Mucosa of rectum (tissue), 2 donors: ENCODE measurements at regions not wholly inside any gene's neighbourhood (a gene's known extent, or its start where the extent isn't known, plus 50 kb on each side); places are given as distances from the start of the nearest gene placed in this dataset.
"Not testable (repeated sequence)": the region's sequence is repeated elsewhere in the genome, so short reads cannot be mapped to it uniquely, and the experiment has no call there.

Experiments
- H3K27ac ChIP-seq, 2 donors: one replicate each; pipeline ENCODE4 v1.7.0; 2013; ENCODE audit warnings: inconsistent platforms in 2 of 2, low read depth in 2 of 2, low read length in 2 of 2
- H3K27me3 ChIP-seq, 2 donors: one replicate each; pipeline ENCODE4 v1.7.0; 2013; ENCODE audit warnings: low read length in 2 of 2; ENCODE audit not compliant: control insufficient read depth in 2 of 2, insufficient read depth in 2 of 2
- H3K36me3 ChIP-seq, 2 donors: one replicate each; pipeline ENCODE4 v1.7.0; 2013; ENCODE audit warnings: low read length in 2 of 2; ENCODE audit not compliant: control insufficient read depth in 2 of 2, insufficient read depth in 2 of 2
- H3K4me1 ChIP-seq, 2 donors: one replicate each; pipeline ENCODE4 v1.7.0; 2013; ENCODE audit warnings: low read length in 2 of 2, mild to moderate bottlenecking in 1 of 2; ENCODE audit not compliant: control insufficient read depth in 2 of 2, insufficient read depth in 2 of 2
- H3K4me3 ChIP-seq, 2 donors: one replicate each; pipeline ENCODE4 v1.7.0; 2013; ENCODE audit warnings: low read length in 2 of 2
- H3K9ac ChIP-seq, 2 donors: one replicate each; pipeline ENCODE4 v1.7.0; 2013; ENCODE audit warnings: low read length in 2 of 2, low read depth in 1 of 2, mild to moderate bottlenecking in 1 of 2
- H3K9me3 ChIP-seq, 2 donors: one replicate each; pipeline ENCODE4 v1.7.0; 2013; ENCODE audit warnings: low read length in 2 of 2; ENCODE audit not compliant: control insufficient read depth in 2 of 2
- donor health status: healthy.
- donor health status: Normal muscosa, but diverticular disease.

GRCh38 chr3:153221748-153222162 lies 59.7 kb downstream of the RAP2B start:
- Histone ChIP-seq H3K27ac (peak overlapping the region; percentile 54 to 55), H3K4me3 (peak overlapping the region in 1 of 2 donors; percentile 41), H3K27me3 (no peaks in the 10 kb centered on the region), H3K36me3 (no peaks in the 10 kb centered on the region), H3K9me3 (no peaks in the 10 kb centered on the region), H3K9ac (no peak overlapping the region), H3K4me1 (no peaks in the 10 kb centered on the region)

- not testable (repeated sequence) for H3K9ac ChIP-seq, H3K4me3 ChIP-seq, H3K4me1 ChIP-seq, H3K27ac ChIP-seq, H3K36me3 ChIP-seq, H3K27me3 ChIP-seq, H3K9me3 ChIP-seq
Observed at GRCh38 chr3:153226877-153227276, 64.9 kb downstream of the RAP2B start.

GRCh38 chr3:153230427-153230826 lies 68.4 kb downstream of the RAP2B start:
- not testable (repeated sequence) for H3K9me3 ChIP-seq, H3K9ac ChIP-seq, H3K36me3 ChIP-seq, H3K4me3 ChIP-seq, H3K27me3 ChIP-seq, H3K27ac ChIP-seq, H3K4me1 ChIP-seq

GRCh38 chr3:153231245-153231644 lies 69.2 kb downstream of the RAP2B start:
- H3K9me3 ChIP-seq, H3K9ac ChIP-seq, H3K27me3 ChIP-seq, H3K4me3 ChIP-seq, H3K27ac ChIP-seq, H3K36me3 ChIP-seq, H3K4me1 ChIP-seq: not testable (repeated sequence)

- not testable (repeated sequence) for H3K9ac ChIP-seq, H3K27ac ChIP-seq, H3K4me3 ChIP-seq, H3K9me3 ChIP-seq, H3K27me3 ChIP-seq, H3K4me1 ChIP-seq, H3K36me3 ChIP-seq
Observed at GRCh38 chr3:153232050-153232752, 70.2 kb downstream of the RAP2B start.

GRCh38 chr3:153232851-153233271 lies 70.8 kb downstream of the RAP2B start:
- no peak overlapping the region for H3K4me3 ChIP-seq
- no peak overlapping the region for H3K27ac ChIP-seq
- no peaks in the 10 kb centered on the region for H3K27me3 ChIP-seq
- no peaks in the 10 kb centered on the region for H3K9me3 ChIP-seq
- H3K9ac ChIP-seq: no peak overlapping the region
- no peaks in the 10 kb centered on the region for H3K4me1 ChIP-seq
- no peaks in the 10 kb centered on the region for H3K36me3 ChIP-seq

GRCh38 chr3:153233986-153234385 lies 72.0 kb downstream of the RAP2B start:
- H3K27me3 ChIP-seq: no peaks in the 10 kb centered on the region
- H3K4me3 ChIP-seq: no peak overlapping the region
- no peaks in the 10 kb centered on the region for H3K4me1 ChIP-seq
- H3K9ac ChIP-seq: no peak overlapping the region
- no peaks in the 10 kb centered on the region for H3K9me3 ChIP-seq
- H3K27ac ChIP-seq: no peak overlapping the region
- no peaks in the 10 kb centered on the region for H3K36me3 ChIP-seq

- no peak overlapping the region for H3K27ac ChIP-seq
- H3K4me3 ChIP-seq: no peak overlapping the region
- no peaks in the 10 kb centered on the region for H3K36me3 ChIP-seq
- no peaks in the 10 kb centered on the region for H3K27me3 ChIP-seq
- no peak overlapping the region for H3K9ac ChIP-seq
- H3K9me3 ChIP-seq: no peaks in the 10 kb centered on the region
- H3K4me1 ChIP-seq: peaks cover 0 to 2% of the 10 kb centered on the region in 2 donors
Observed at GRCh38 chr3:153242896-153243295, 80.9 kb downstream of the RAP2B start.

- no peak overlapping the region for H3K4me3 ChIP-seq
- peaks cover 0 to 2% of the 10 kb centered on the region in 2 donors for H3K4me1 ChIP-seq
- H3K9ac ChIP-seq: no peak overlapping the region
- no peaks in the 10 kb centered on the region for H3K36me3 ChIP-seq
- no peaks in the 10 kb centered on the region for H3K9me3 ChIP-seq
- H3K27ac ChIP-seq: no peak overlapping the region
- H3K27me3 ChIP-seq: no peaks in the 10 kb centered on the region
Observed at GRCh38 chr3:153244961-153245360, 82.9 kb downstream of the RAP2B start.

- Histone ChIP-seq H3K4me1 (peaks cover 0 to 2% of the 10 kb centered on the region in 2 donors), H3K9me3 (no peaks in the 10 kb centered on the region), H3K4me3 (no peak overlapping the region), H3K27ac (no peak overlapping the region), H3K9ac (no peak overlapping the region), H3K27me3 (no peaks in the 10 kb centered on the region), H3K36me3 (no peaks in the 10 kb centered on the region)
Observed at GRCh38 chr3:153245661-153246060, 83.6 kb downstream of the RAP2B start.

- Histone ChIP-seq H3K9me3 (no peaks in the 10 kb centered on the region), H3K27ac (no peak overlapping the region), H3K4me3 (no peak overlapping the region), H3K4me1 (peaks cover 0 to 2% of the 10 kb centered on the region in 2 donors), H3K27me3 (no peaks in the 10 kb centered on the region), H3K36me3 (no peaks in the 10 kb centered on the region), H3K9ac (no peak overlapping the region)
Observed at GRCh38 chr3:153246331-153246730, 84.3 kb downstream of the RAP2B start.
